HepG2 (cell line): ENCODE measurements at regions not wholly inside any gene's neighbourhood (a gene's known extent, or its start where the extent isn't known, plus 50 kb on each side); places are given as distances from the start of the nearest gene placed in this dataset.

Experiments
- ATAC-seq: fragments of 200-7000 bp; cut with Tn5 transposase; 3 replicates; pipeline ENCODE4 v1.9.1; 2020; ENCODE audit warnings: mild to moderate bottlenecking, moderate library complexity
- BruUV-seq: library from RNA; stranded (reverse); fragments of 400-500 nt; replicated peaks from 2 replicates; lab custom pipeline; 2021; lab: Mats Ljungman, UMichigan
- CTCF ChIA-PET: fragments of 300-600 bp; formaldehyde crosslinking; extraction: SDS; loops from one replicate; lab custom pipeline; 2021; ENCODE audit warnings: low total read pairs, inconsistent platforms, low intra/inter-chr PET ratio; lab: Yijun Ruan, JAX
- POLR2A ChIA-PET: fragments of 350-600 bp; sonication (Branson Sonifier 250); formaldehyde crosslinking; loops from one replicate; lab custom pipeline; 2020; ENCODE audit warnings: antibody characterized with exemption, inconsistent platforms; lab: Yijun Ruan, JAX
- DNase-seq: peaks from one replicate; pipeline ENCODE4 v3.0.0-alpha.2; 2015; ENCODE audit warnings: low spot score
- FAIRE-seq: peaks from 3 replicates; lab custom pipeline; 2011; peaks lifted over from hg19 to GRCh38; lab: Jason Lieb, UNC
- H2AFZ ChIP-seq: one replicate; pipeline ENCODE4 v1.6.1; 2011; ENCODE audit warnings: low read length, inconsistent platforms
- H3K27ac ChIP-seq: fragments of 300-600 bp; 3 replicates; pipeline ENCODE4 v1.8.0; 2011; ENCODE audit warnings: mixed run types, mild to moderate bottlenecking, mixed read lengths, low read length, inconsistent platforms; ENCODE audit not compliant: insufficient read depth; ENCODE audit errors: extremely low read length
- H3K27me3 ChIP-seq, 2 experiments: fragments of 200-600 bp in 1 of 2; 2 replicates in 1 of 2; 3 replicates in 1 of 2; pipeline versions ENCODE4 v1.6.0 to v1.8.0; 2011; ENCODE audit warnings: low read length in 2 of 2, mild to moderate bottlenecking in 2 of 2, moderate library complexity in 2 of 2, inconsistent platforms in 1 of 2; ENCODE audit not compliant: insufficient read depth in 2 of 2, control insufficient read depth in 1 of 2
- H3K36me3 ChIP-seq, 2 experiments: fragments of 200-600 bp in 1 of 2; replicated peaks in 1 of 2; 2 replicates in 1 of 2; 3 replicates in 1 of 2; pipeline versions ENCODE4 v1.5.1 to v1.8.0; 2011; ENCODE audit warnings: low read length in 2 of 2, inconsistent platforms in 1 of 2; ENCODE audit not compliant: insufficient read depth in 2 of 2, control insufficient read depth in 1 of 2
- H3K4me1 ChIP-seq: 2 replicates; pipeline ENCODE4 v1.5.1; 2012; ENCODE audit warnings: low read length, inconsistent platforms; ENCODE audit not compliant: insufficient read depth
- H3K4me2 ChIP-seq: 2 replicates; pipeline ENCODE4 v1.6.0; 2011; ENCODE audit warnings: low read depth, low read length, inconsistent platforms
- H3K4me3 ChIP-seq, 3 experiments: fragments of 200-600 bp in 1 of 3; sonication (generic), shearing (Covaris generic) in 1 of 3; replicated peaks in 1 of 3; 2 replicates each; pipeline ENCODE4 v1.5.1; 2011 to 2016; ENCODE audit warnings: low read length in 3 of 3, inconsistent platforms in 2 of 3, low read depth in 2 of 3, mild to moderate bottlenecking in 2 of 3, control low read depth in 1 of 3, mixed read lengths in 1 of 3; ENCODE audit not compliant: insufficient read depth in 1 of 3
- H3K79me2 ChIP-seq: one replicate; pipeline ENCODE4 v1.6.1; 2011; ENCODE audit warnings: low read length, inconsistent platforms; ENCODE audit not compliant: insufficient read depth
- H3K9ac ChIP-seq: 2 replicates; pipeline ENCODE4 v1.6.0; 2011; ENCODE audit warnings: mild to moderate bottlenecking, low read depth, low read length, inconsistent platforms; ENCODE audit not compliant: insufficient read depth
- H3K9me3 ChIP-seq: 2 replicates; pipeline ENCODE4 v1.5.1; 2012; ENCODE audit warnings: mild to moderate bottlenecking, low read length
- H4K20me1 ChIP-seq: 2 replicates; pipeline ENCODE4 v1.6.0; 2011; ENCODE audit warnings: inconsistent platforms, mild to moderate bottlenecking, low read length, moderate library complexity; ENCODE audit not compliant: insufficient read depth
- ARNT2 ChIP-seq: sonication (generic); formaldehyde crosslinking; IDR thresholded peaks from 2 replicates; pipeline ENCODE4 v1.8.0; 2022; ENCODE audit warnings: mild to moderate bottlenecking, low read depth, missing genetic modification reagents, moderate library complexity
- CHD2 ChIP-seq: IDR thresholded peaks from 2 replicates; pipeline ENCODE4 v1.6.1; 2011; ENCODE audit warnings: low read depth, low read length, improper control_type of control experiment
- MLX ChIP-seq: IDR thresholded peaks from 2 replicates; pipeline ENCODE4 v1.6.1; 2016
- NCOA2 ChIP-seq: sonication (generic); formaldehyde crosslinking; IDR thresholded peaks from 2 replicates; pipeline ENCODE4 v1.8.0; 2022; ENCODE audit warnings: inconsistent platforms
- YEATS2 ChIP-seq: sonication (generic); formaldehyde crosslinking; IDR thresholded peaks from 2 replicates; pipeline ENCODE4 v1.4.0; 2020; ENCODE audit warnings: missing genetic modification reagents, borderline replicate concordance
- ZBTB2 ChIP-seq: sonication (generic); formaldehyde crosslinking; IDR thresholded peaks from 2 replicates; pipeline ENCODE4 v1.8.0; 2022; ENCODE audit warnings: low read depth, missing genetic modification reagents
- ZFP1 ChIP-seq: IDR thresholded peaks from 2 replicates; pipeline ENCODE4 v1.6.1; 2016
- ZNF260 ChIP-seq: sonication (generic); formaldehyde crosslinking; IDR thresholded peaks from 2 replicates; pipeline ENCODE4 v1.4.0; 2020; ENCODE audit warnings: missing genetic modification reagents, low read depth, mild to moderate bottlenecking, borderline replicate concordance
- ZNF616 ChIP-seq: sonication (generic); formaldehyde crosslinking; IDR thresholded peaks from 2 replicates; pipeline ENCODE4 v1.5.0; 2020; ENCODE audit warnings: low read depth, mild to moderate bottlenecking, missing genetic modification reagents
- WGBS: methylation state at CpG from one replicate; pipeline ENCODE4 v1.1.6; 2017; ENCODE audit warnings: low lambda C conversion rate; 5-methylcytosine and 5-hydroxymethylcytosine counted together
- in situ Hi-C: cut with HindIII; loops from 2 replicates; pipeline ENCODE4 v1.10.0; 2017; ENCODE audit warnings: low pct_unique_long_range_greater_than_20kb; ENCODE audit not compliant: extremely low pct_ligation_motif_present
- intact Hi-C: fragments of 100-400 bp; cut with micrococcal nuclease; formaldehyde crosslinking; loops from one replicate; pipeline ENCODE4 v1.10.0; 2022; ENCODE audit not compliant: unreplicated experiment

- Histone ChIP-seq H3K4me3 (no peak overlapping the region), H3K79me2 (no peaks in the 10 kb centered on the region), H3K27me3 (0 out of 5 replicates have a peak, but pooled peaks cover 0 to 4% of the 10 kb centered on the region in 2 experiments), H3K4me1 (no peaks in the 10 kb centered on the region), H3K9ac (no peak overlapping the region), H4K20me1 (no peaks in the 10 kb centered on the region)
- in situ Hi-C loops, result no loop called here
- FAIRE-seq (no peak), ATAC-seq (no peak), DNase-seq (no peak)
- POLR2A ChIA-PET, result no interaction called here
- intact Hi-C loops, result no loop called here
- CTCF ChIA-PET, result no interaction called here
- 12% methylated on average over 4 of the region's 4 CpGs for WGBS
- TF ChIP-seq ZFP1 (CRISPR knock-in tag), result no peak
- TF ChIP-seq CHD2, result no peak
- TF ChIP-seq ARNT2 (CRISPR knock-in tag), result no peak
- no peak for TF ChIP-seq ZNF616 (CRISPR knock-in tag)
- TF ChIP-seq YEATS2 (CRISPR knock-in tag), result no peak
- no peak for TF ChIP-seq ZNF260 (CRISPR knock-in tag)
- no peak for TF ChIP-seq MLX (CRISPR knock-in tag)
- TF ChIP-seq NCOA2 (CRISPR knock-in tag), result no peak
- TF ChIP-seq ZBTB2 (CRISPR knock-in tag), result no peak
- TF ChIP-seq, all 625 proteins: peak for 0
- Histone ChIP-seq H3K27ac (no peak overlapping the region), H3K36me3 (no peaks in the 10 kb centered on the region), H3K4me2 (no peak overlapping the region), H2AFZ (no peak overlapping the region), H3K9me3 (no peaks in the 10 kb centered on the region)
- no TSS peak for BruUV-seq
These were observed 107.8 kb upstream of the WSCD1 start for GRCh38 chr17:5962371-5962770.
